Left lung (tissue), 4 donors: ENCODE measurements at regions not wholly inside any gene's neighbourhood (a gene's known extent, or its start where the extent isn't known, plus 50 kb on each side); places are given as distances from the start of the nearest gene placed in this dataset.

Source experiments
- ATAC-seq: fragments of 200-7000 bp; cut with Tn5 transposase; one replicate; pipeline ENCODE4 v1.9.1; 2020; ENCODE audit warnings: moderate library complexity
- DNase-seq, 4 donors: peaks; one replicate each; pipeline ENCODE4 v3.0.0-alpha.2; 2013 to 2020
- H3K27ac ChIP-seq, 2 donors: fragments of 200-600 bp; sonication (generic) in 1 of 2; one replicate each; pipeline versions ENCODE4 v1.5.0 to v1.8.0; 2020 to 2021
- H3K27me3 ChIP-seq, 2 donors: fragments of 200-600 bp; sonication (generic) in 1 of 2; one replicate each; pipeline versions ENCODE4 v1.5.0 to v1.8.0; 2020 to 2021
- H3K36me3 ChIP-seq, 2 donors: fragments of 200-600 bp; sonication (generic) in 1 of 2; one replicate each; pipeline versions ENCODE4 v1.5.0 to v1.8.0; 2020 to 2021
- H3K4me1 ChIP-seq, 2 donors: fragments of 200-600 bp; one replicate each; pipeline ENCODE4 v1.8.0; 2021
- H3K4me3 ChIP-seq, 2 donors: fragments of 200-600 bp; sonication (generic) in 1 of 2; one replicate each; pipeline versions ENCODE4 v1.5.0 to v1.8.0; 2020 to 2021; ENCODE audit warnings: mild to moderate bottlenecking in 1 of 2
- H3K9me3 ChIP-seq, 2 donors: fragments of 200-600 bp; sonication (generic) in 1 of 2; one replicate each; pipeline versions ENCODE4 v1.5.0 to v1.8.0; 2020 to 2021
- CTCF ChIP-seq, 2 donors: fragments of 200-600 bp; sonication (generic) in 1 of 2; IDR thresholded peaks; one replicate each; pipeline versions ENCODE4 v1.5.0 to v1.8.0; 2021; ENCODE audit warnings: antibody characterized with exemption in 2 of 2
- intact Hi-C, 2 donors: fragments of 100-400 bp; cut with DNase I; formaldehyde crosslinking; loops; one replicate each; pipeline versions ENCODE4 v1.11.2 to v1.14.2; 2022
- donor health status: DM: no; HTN: yes; CAD: no.
- donor health status: DM: no; HTN: no; CAD: no.

- H3K4me1 ChIP-seq = no peaks in the 10 kb centered on the region
- intact Hi-C loops = no loop called here
- ATAC-seq (no peak), DNase-seq (no peak)
- H3K27ac ChIP-seq = no peak overlapping the region
- no peaks in the 10 kb centered on the region for H3K27me3 ChIP-seq
- H3K36me3 ChIP-seq = no peaks in the 10 kb centered on the region
- TF ChIP-seq CTCF (IDR thresholded peaks at IDR 0.05) = no peak
- peaks cover 0 to 13% of the 10 kb centered on the region in 2 donors for H3K9me3 ChIP-seq
- H3K4me3 ChIP-seq = no peak overlapping the region
Observed at GRCh38 chr22:34390400-34390799, 470.1 kb upstream of the LARGE1 start.

- H3K4me3 ChIP-seq = no peak overlapping the region
- no peak for DNase-seq
- no peaks in the 10 kb centered on the region for H3K36me3 ChIP-seq
- intact Hi-C loops = no loop called here
- H3K27me3 ChIP-seq = no peaks in the 10 kb centered on the region
- no peak for ATAC-seq
- no peaks in the 10 kb centered on the region for H3K4me1 ChIP-seq
- TF ChIP-seq CTCF (IDR thresholded peaks at IDR 0.05) = no peak
- H3K27ac ChIP-seq = no peak overlapping the region
- peaks cover 0 to 3% of the 10 kb centered on the region in 2 donors for H3K9me3 ChIP-seq
Observed at GRCh38 chr22:34395370-34395769, 475.1 kb upstream of the LARGE1 start.

- no peak for TF ChIP-seq CTCF (IDR thresholded peaks at IDR 0.05)
- no peak for DNase-seq
- no peak overlapping the region for H3K27ac ChIP-seq
- intact Hi-C loops = no loop called here
- ATAC-seq = no peak
- no peaks in the 10 kb centered on the region for H3K4me1 ChIP-seq
- no peak overlapping the region for H3K4me3 ChIP-seq
- H3K27me3 ChIP-seq = peaks cover 0 to 4% of the 10 kb centered on the region in 2 donors
- H3K36me3 ChIP-seq = no peaks in the 10 kb centered on the region
- H3K9me3 ChIP-seq = no peaks in the 10 kb centered on the region
Observed at GRCh38 chr22:34403667-34404066, 483.4 kb upstream of the LARGE1 start.

GRCh38 chr22:34410111-34410510 lies 489.8 kb upstream of the LARGE1 start:
- no peaks in the 10 kb centered on the region for H3K4me1 ChIP-seq
- ATAC-seq (no peak), DNase-seq (no peak)
- intact Hi-C loops = no loop called here
- no peaks in the 10 kb centered on the region for H3K9me3 ChIP-seq
- peaks cover 0 to 4% of the 10 kb centered on the region in 2 donors for H3K27me3 ChIP-seq
- no peaks in the 10 kb centered on the region for H3K36me3 ChIP-seq
- no peak overlapping the region for H3K27ac ChIP-seq
- no peak for TF ChIP-seq CTCF (IDR thresholded peaks at IDR 0.05)
- H3K4me3 ChIP-seq = no peak overlapping the region

- H3K9me3 ChIP-seq = no peaks in the 10 kb centered on the region
- no peaks in the 10 kb centered on the region for H3K4me1 ChIP-seq
- ATAC-seq (peak; percentile 94), DNase-seq (peak in 3 of 4 donors; percentile 32 to 75 (median 37))
- no peak overlapping the region for H3K27ac ChIP-seq
- H3K4me3 ChIP-seq = no peak overlapping the region
- intact Hi-C loops = no loop called here
- no peaks in the 10 kb centered on the region for H3K27me3 ChIP-seq
- peak; percentile 22 to 26 for TF ChIP-seq CTCF (IDR thresholded peaks at IDR 0.05)
- no peaks in the 10 kb centered on the region for H3K36me3 ChIP-seq
Observed at GRCh38 chr22:34414467-34415440, 494.5 kb upstream of the LARGE1 start.
